Erythroblast (primary cell): ENCODE measurements at regions not wholly inside any gene's neighbourhood (a gene's known extent, or its start where the extent isn't known, plus 50 kb on each side); places are given as distances from the start of the nearest gene placed in this dataset.
"Not testable (repeated sequence)": the region's sequence is repeated elsewhere in the genome, so short reads cannot be mapped to it uniquely, and the experiment has no call there.

Experiments used
- DNase-seq, 2 experiments: peaks; one replicate each; lab custom pipeline; 2025; lab: John Stamatoyannopoulos, UW
- GATA1 ChIP-seq: IDR thresholded peaks from 2 replicates; pipeline ENCODE4 v1.6.1; 2011; ENCODE audit warnings: low read depth, mild to moderate bottlenecking, control low read depth, low read length, moderate library complexity
- POLR2A ChIP-seq: IDR thresholded peaks from 2 replicates; pipeline ENCODE4 v1.6.1; 2011; ENCODE audit warnings: mild to moderate bottlenecking, low read length

- DNase-seq: no peak
- TF ChIP-seq GATA1 (no peak), POLR2A (no peak)
Measured at GRCh38 chr5:40165106-40165788, 514.5 kb upstream of the PTGER4 start.

DNA sequence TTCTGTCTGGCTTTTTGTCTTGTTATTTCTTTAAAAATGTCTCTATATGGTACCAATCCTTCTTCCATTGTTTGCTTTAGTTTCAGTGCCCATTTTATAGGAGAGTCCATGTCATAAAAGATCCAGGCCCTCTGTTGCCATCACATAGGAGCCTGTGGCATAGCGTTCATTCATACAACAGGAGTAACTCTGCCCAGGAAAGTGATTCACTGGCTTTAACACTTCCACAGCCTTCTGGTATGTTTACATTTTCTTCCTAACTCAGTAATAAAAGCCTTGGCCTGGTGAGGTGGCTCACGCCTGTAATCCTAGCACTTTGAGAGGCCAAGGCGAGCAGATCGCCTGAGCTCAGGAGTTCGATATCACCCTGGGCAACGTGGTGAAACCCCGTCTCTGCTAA lies 519.3 kb upstream of the PTGER4 start:
- DNase-seq: no peak
- TF ChIP-seq GATA1 (no peak), POLR2A (no peak)

- TF ChIP-seq POLR2A: no peak
- TF ChIP-seq GATA1: no peak
Measured at GRCh38 chr5:40154194-40154593, 525.5 kb upstream of the PTGER4 start.

GRCh38 chr5:40150896-40151295 lies 528.8 kb upstream of the PTGER4 start:
- no peak for DNase-seq
- no peak for TF ChIP-seq GATA1
- TF ChIP-seq POLR2A: no peak

More at GRCh38 chr5:40154194-40154593, 525.5 kb upstream of the PTGER4 start:
- DNase-seq: no peak

GRCh38 chr5:40141896-40142295 lies 537.8 kb upstream of the PTGER4 start:
- TF ChIP-seq GATA1 (no peak), POLR2A (no peak)
- DNase-seq: no peak

DNA sequence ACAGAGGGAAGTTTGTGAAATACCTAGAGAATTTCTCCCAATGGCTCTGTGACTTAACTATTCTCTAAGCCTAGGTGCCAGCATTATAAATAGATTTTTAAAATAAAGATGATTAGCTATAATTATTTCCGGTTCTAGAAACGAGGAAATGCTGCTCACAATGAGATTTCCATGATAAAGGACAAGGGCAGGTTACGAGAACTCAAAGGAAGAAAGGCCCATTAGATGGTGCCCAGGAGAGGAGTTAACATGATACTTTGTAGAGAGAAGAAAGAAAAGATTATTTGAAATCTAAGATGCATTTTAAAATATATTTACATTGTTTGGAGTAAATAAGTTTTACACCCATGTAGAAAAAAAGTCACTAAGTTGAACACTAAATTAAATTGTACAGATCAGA lies 538.3 kb upstream of the PTGER4 start:
- TF ChIP-seq POLR2A (no peak), GATA1 (no peak)
- DNase-seq: no peak

- DNase-seq: no peak
- TF ChIP-seq POLR2A: no peak
- no peak for TF ChIP-seq GATA1
Measured at GRCh38 chr5:40137223-40137622, 542.5 kb upstream of the PTGER4 start.

- no peak for TF ChIP-seq GATA1
- no peak for TF ChIP-seq POLR2A
- DNase-seq: no peak
Measured at GRCh38 chr5:40134883-40135520, 544.7 kb upstream of the PTGER4 start.

DNA sequence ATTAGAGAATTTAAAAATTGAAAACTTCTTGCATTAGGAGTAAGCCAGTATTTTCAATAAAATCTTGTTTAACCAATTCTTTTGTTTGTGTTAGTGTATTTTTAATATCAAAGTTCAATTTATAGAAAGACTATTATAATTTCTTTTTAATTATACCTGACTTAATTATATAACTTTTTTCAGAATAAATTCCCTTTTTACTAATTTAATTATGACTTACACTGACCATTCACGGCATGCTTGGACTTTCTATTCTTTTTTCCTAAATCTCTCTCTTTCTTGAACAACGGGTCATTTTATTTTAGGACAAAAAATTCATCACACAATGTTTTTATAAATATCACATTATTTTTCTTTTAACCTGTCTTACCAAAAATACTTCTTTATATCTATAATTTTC lies 555.3 kb upstream of the PTGER4 start:
- peak; percentile 5 to 11 for DNase-seq
- TF ChIP-seq POLR2A: no peak
- TF ChIP-seq GATA1: no peak

- no peak for DNase-seq
- TF ChIP-seq POLR2A: no peak
- no peak for TF ChIP-seq GATA1
Measured at GRCh38 chr5:40121236-40121635, 558.5 kb upstream of the PTGER4 start.

DNA sequence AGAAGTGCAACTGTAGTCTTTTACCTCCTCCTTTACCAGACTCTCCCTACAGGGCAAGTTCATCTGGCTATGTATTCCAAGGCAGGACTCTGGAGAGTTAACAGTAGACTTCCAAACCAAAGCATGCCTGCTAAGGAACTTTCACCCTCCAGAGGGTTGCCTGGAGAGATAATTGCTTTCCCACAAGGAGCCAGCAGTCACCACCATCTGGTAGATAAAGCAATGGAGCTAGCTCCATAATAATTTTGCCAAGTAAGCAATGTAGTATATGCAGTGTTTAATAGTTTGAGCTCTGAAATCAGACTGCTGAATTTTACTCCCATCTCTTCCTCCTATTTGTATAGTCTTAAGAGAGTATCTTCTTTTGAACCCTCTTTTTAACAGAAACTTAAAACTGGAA lies 566.8 kb upstream of the PTGER4 start:
- TF ChIP-seq GATA1 (no peak), POLR2A (no peak)
- DNase-seq: no peak

DNA sequence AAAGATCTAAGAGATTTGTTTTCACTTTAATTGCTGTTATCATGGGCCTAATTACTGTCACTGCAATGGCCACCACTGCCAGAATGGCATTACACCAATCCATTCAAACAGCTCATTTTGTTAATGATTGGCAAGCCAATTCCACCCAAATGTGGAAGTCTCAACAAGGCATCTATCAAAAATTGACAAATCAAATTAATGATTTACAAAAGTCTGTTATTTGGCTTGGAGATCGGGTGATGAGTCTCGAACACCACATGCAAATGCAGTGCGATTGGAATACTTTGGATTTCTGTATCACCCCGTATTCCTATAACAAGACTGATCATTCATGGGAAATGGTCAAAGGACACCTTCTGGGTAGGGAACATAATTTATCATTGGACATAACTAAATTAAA lies 568.7 kb upstream of the PTGER4 start:
- DNase-seq: not testable (repeated sequence)

DNA sequence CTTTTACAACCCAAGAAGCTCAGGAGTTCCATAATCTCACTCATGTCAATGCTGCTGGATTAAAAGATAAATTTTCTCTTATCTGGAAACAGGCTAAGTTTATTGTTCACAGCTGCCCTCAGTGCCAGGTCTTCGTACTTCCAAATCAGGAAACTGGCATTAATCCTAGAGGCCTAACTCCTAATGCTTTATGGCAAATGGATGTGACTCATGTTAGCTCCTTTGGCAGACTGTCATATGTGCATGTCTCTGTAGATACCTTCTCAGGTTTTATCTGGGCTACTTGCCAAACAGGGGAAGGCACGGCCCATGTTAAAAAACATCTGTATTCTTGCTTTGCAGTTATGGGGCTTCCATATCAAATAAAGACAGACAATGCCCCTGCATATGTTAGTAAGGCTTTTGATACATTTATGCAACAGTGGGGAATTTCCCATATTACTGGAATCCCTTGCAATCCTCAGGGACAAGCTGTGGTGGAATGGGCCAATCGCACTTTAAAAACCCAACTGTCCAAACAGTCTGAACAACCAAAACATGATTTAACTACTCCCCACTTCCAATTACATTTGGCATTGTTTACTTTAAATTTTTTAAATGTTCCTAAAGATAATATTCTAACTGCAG lies 570.8 kb upstream of the PTGER4 start:
- DNase-seq: not testable (repeated sequence)

DNA sequence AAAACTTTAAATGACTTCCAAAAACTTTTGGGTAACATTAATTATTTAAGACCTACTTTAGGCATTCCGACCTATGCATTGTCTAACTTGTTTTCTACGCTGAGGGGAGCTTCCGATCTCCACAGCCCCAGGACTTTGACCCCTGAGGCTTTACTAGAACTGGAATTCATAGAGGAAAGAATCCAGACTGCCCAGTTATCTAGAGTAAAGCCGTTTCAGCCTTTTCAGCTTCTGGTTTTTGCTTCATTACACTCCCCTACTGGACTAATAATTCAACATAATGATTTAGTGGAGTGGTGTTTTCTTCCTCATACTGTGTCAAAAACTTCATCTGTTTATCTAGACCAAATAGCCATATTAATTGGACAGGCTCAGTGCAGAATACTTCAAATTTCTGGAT lies 571.9 kb upstream of the PTGER4 start:
- not testable (repeated sequence) for DNase-seq

DNA sequence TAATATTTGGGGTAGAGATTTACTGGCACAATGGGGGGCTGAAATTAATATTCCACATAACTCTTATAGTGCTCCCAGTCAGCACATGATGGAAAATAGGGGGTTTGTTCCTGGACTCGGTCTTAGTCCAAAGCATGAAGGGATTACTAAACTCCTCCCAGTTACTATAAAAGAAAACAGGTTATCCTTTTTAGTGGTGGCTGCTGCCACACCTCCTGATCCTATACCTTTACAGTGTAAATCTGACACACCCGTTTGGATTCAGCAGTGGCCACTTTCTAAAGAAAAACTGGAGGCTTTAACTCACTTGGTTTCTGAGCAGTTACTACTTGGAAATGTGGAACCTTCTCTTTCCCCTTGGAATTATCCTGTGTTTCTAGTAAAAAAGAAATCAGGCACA lies 572.9 kb upstream of the PTGER4 start:
- no peak for DNase-seq
- TF ChIP-seq POLR2A (no peak), GATA1 (no peak)
